ENCODE measurements at regions not wholly inside any gene's neighbourhood (a gene's known extent, or its start where the extent isn't known, plus 50 kb on each side); places are given as distances from the start of the nearest gene placed in this dataset.

- H3K4me1 Mint-ChIP-seq, result peaks cover 18% of the 10 kb centered on the region
- H3K4me3 Mint-ChIP-seq, result no peak overlapping the region
- H3K27ac Mint-ChIP-seq (ENCODE audit: unreplicated experiment), result no peak overlapping the region
- H3K36me3 Mint-ChIP-seq (ENCODE audit: low read depth), result no peaks in the 10 kb centered on the region
- no peaks in the 10 kb centered on the region for H3K27me3 Mint-ChIP-seq (ENCODE audit: low read depth)
- DNase-seq (ENCODE audit: low read depth, low spot score), result no peak
- H3K9me3 Mint-ChIP-seq, result peaks cover 4% of the 10 kb centered on the region
- no peak for TF ChIP-seq CTCF (conservative IDR thresholded peaks at IDR 0.05)
Observed at GRCh38 chr21:41086569-41086968, 81.4 kb upstream of the BACE2 start.

- no peaks in the 10 kb centered on the region for H3K36me3 Mint-ChIP-seq (ENCODE audit: low read depth)
- no peaks in the 10 kb centered on the region for H3K9me3 Mint-ChIP-seq
- no peak for DNase-seq (ENCODE audit: low read depth, low spot score)
- TF ChIP-seq CTCF (conservative IDR thresholded peaks at IDR 0.05), result no peak
- H3K4me3 Mint-ChIP-seq, result no peak overlapping the region
- no peaks in the 10 kb centered on the region for H3K27me3 Mint-ChIP-seq (ENCODE audit: low read depth)
- peaks cover 13% of the 10 kb centered on the region for H3K4me1 Mint-ChIP-seq
- no peak overlapping the region for H3K27ac Mint-ChIP-seq (ENCODE audit: unreplicated experiment)
Observed at GRCh38 chr21:41090981-41091380, 77.0 kb upstream of the BACE2 start.

- Mint-ChIP-seq H3K27me3 (ENCODE audit: low read depth) (no peaks in the 10 kb centered on the region), H3K9me3 (no peaks in the 10 kb centered on the region), H3K27ac (ENCODE audit: unreplicated experiment) (no peak overlapping the region), H3K4me3 (no peak overlapping the region), H3K4me1 (peaks cover 7% of the 10 kb centered on the region), H3K36me3 (ENCODE audit: low read depth) (no peaks in the 10 kb centered on the region)
- no peak for DNase-seq (ENCODE audit: low read depth, low spot score)
- no peak for TF ChIP-seq CTCF (conservative IDR thresholded peaks at IDR 0.05)
Observed at GRCh38 chr21:41091616-41092015, 76.3 kb upstream of the BACE2 start.

GRCh38 chr21:41092312-41092711, 75.6 kb upstream of the BACE2 start:
- H3K4me3 Mint-ChIP-seq, result no peak overlapping the region
- no peaks in the 10 kb centered on the region for H3K27me3 Mint-ChIP-seq (ENCODE audit: low read depth)
- peaks cover 5% of the 10 kb centered on the region for H3K4me1 Mint-ChIP-seq
- no peak for DNase-seq (ENCODE audit: low read depth, low spot score)
- no peaks in the 10 kb centered on the region for H3K9me3 Mint-ChIP-seq
- no peak for TF ChIP-seq CTCF (conservative IDR thresholded peaks at IDR 0.05)
- H3K27ac Mint-ChIP-seq (ENCODE audit: unreplicated experiment), result no peak overlapping the region
- H3K36me3 Mint-ChIP-seq (ENCODE audit: low read depth), result no peaks in the 10 kb centered on the region

GRCh38 chr21:41095983-41096382, 72.0 kb upstream of the BACE2 start:
- Mint-ChIP-seq H3K27me3 (ENCODE audit: low read depth) (no peaks in the 10 kb centered on the region), H3K4me1 (no peaks in the 10 kb centered on the region), H3K4me3 (no peak overlapping the region), H3K9me3 (peaks cover 3% of the 10 kb centered on the region), H3K36me3 (ENCODE audit: low read depth) (no peaks in the 10 kb centered on the region), H3K27ac (ENCODE audit: unreplicated experiment) (peak overlapping the region; percentile 19)
- DNase-seq (ENCODE audit: low read depth, low spot score), result no peak
- TF ChIP-seq CTCF (conservative IDR thresholded peaks at IDR 0.05), result no peak

- Mint-ChIP-seq H3K9me3 (peaks cover 3% of the 10 kb centered on the region), H3K36me3 (ENCODE audit: low read depth) (no peaks in the 10 kb centered on the region), H3K27me3 (ENCODE audit: low read depth) (no peaks in the 10 kb centered on the region), H3K4me1 (peaks cover 9% of the 10 kb centered on the region), H3K4me3 (no peak overlapping the region), H3K27ac (ENCODE audit: unreplicated experiment) (no peak overlapping the region)
- no peak for DNase-seq (ENCODE audit: low read depth, low spot score)
- no peak for TF ChIP-seq CTCF (conservative IDR thresholded peaks at IDR 0.05)
Observed at GRCh38 chr21:41098076-41098475, 69.9 kb upstream of the BACE2 start.

Data from neural crest cell (in vitro differentiated cells).